GM23338 (cell line): ENCODE measurements at regions not wholly inside any gene's neighbourhood (a gene's known extent, or its start where the extent isn't known, plus 50 kb on each side); places are given as distances from the start of the nearest gene placed in this dataset.

Experiments used
- ATAC-seq: fragments of 200-7000 bp; cut with Tn5 transposase; 3 replicates; pipeline ENCODE4 v1.9.1; 2020
- DNase-seq: peaks from one replicate; pipeline ENCODE4 v3.0.0-alpha.2; 2015; ENCODE audit warnings: low spot score
- H2AFZ ChIP-seq: fragments of 200-600 bp; sonication (generic); 2 replicates; pipeline ENCODE4 v1.8.0; 2016; ENCODE audit warnings: antibody characterized with exemption, mild to moderate bottlenecking, moderate library complexity
- H3F3A ChIP-seq: fragments of 200-600 bp; sonication (generic); replicated peaks from 2 replicates; pipeline ENCODE4 v1.8.0; 2017; ENCODE audit warnings: antibody characterized with exemption, mixed run types, low read depth
- H3K27ac ChIP-seq: fragments of 200-600 bp; sonication (generic); 2 replicates; pipeline ENCODE4 v1.6.1; 2016; ENCODE audit warnings: low read depth
- H3K27me3 ChIP-seq: fragments of 200-600 bp; sonication (generic); 2 replicates; pipeline ENCODE4 v1.8.0; 2016; ENCODE audit warnings: mild to moderate bottlenecking, mixed run types, moderate library complexity; ENCODE audit not compliant: insufficient read depth
- H3K36me3 ChIP-seq: fragments of 200-600 bp; sonication (generic); 2 replicates; pipeline ENCODE4 v1.8.0; 2016; ENCODE audit warnings: mild to moderate bottlenecking; ENCODE audit not compliant: insufficient read depth
- H3K4me1 ChIP-seq: fragments of 200-600 bp; sonication (generic); 2 replicates; pipeline ENCODE4 v1.8.0; 2016; ENCODE audit warnings: mild to moderate bottlenecking, moderate library complexity; ENCODE audit not compliant: insufficient read depth
- H3K4me2 ChIP-seq: fragments of 200-600 bp; sonication (generic); 2 replicates; pipeline ENCODE4 v1.7.1; 2017; ENCODE audit warnings: mixed run types
- H3K4me3 ChIP-seq: fragments of 200-600 bp; sonication (generic); 2 replicates; pipeline ENCODE4 v1.6.1; 2016; ENCODE audit warnings: mixed run types
- H3K79me2 ChIP-seq: fragments of 200-600 bp; sonication (generic); replicated peaks from 2 replicates; pipeline ENCODE4 v1.8.0; 2017; ENCODE audit warnings: mild to moderate bottlenecking; ENCODE audit not compliant: insufficient read depth
- H3K9me2 ChIP-seq: fragments of 200-600 bp; sonication (generic); 2 replicates; pipeline ENCODE4 v1.8.0; 2017; ENCODE audit not compliant: insufficient read depth
- H4K20me1 ChIP-seq: fragments of 200-600 bp; sonication (generic); replicated peaks from 2 replicates; pipeline ENCODE4 v1.8.0; 2017; ENCODE audit warnings: mild to moderate bottlenecking; ENCODE audit not compliant: insufficient read depth
- H3K27ac Mint-ChIP-seq: 2 replicates; pipeline ENCODE4 v1.8.0; 2020; ENCODE audit warnings: inconsistent platforms, mild to moderate bottlenecking, moderate library complexity, mixed read lengths
- H3K27me3 Mint-ChIP-seq: 3 replicates; pipeline ENCODE4 v1.8.0; 2022; ENCODE audit warnings: low read depth, mild to moderate bottlenecking, moderate library complexity, mixed read lengths, inconsistent platforms; ENCODE audit not compliant: insufficient read depth, poor library complexity
- H3K36me3 Mint-ChIP-seq: 3 replicates; pipeline ENCODE4 v1.8.0; 2021; ENCODE audit warnings: low read depth, mild to moderate bottlenecking, inconsistent platforms, moderate library complexity, mixed read lengths
- H3K4me1 Mint-ChIP-seq: 3 replicates; pipeline ENCODE4 v1.8.0; 2020; ENCODE audit warnings: mild to moderate bottlenecking, inconsistent platforms, mixed read lengths
- H3K4me3 Mint-ChIP-seq: 3 replicates; pipeline ENCODE4 v1.8.0; 2021; ENCODE audit warnings: moderate library complexity, mild to moderate bottlenecking, inconsistent platforms, mixed read lengths
- H3K9me3 Mint-ChIP-seq: 3 replicates; pipeline ENCODE4 v1.8.0; 2020; ENCODE audit warnings: moderate library complexity, mild to moderate bottlenecking, inconsistent platforms, mixed read lengths
- CREB1 ChIP-seq: fragments of 250-450 bp; sonication (Bioruptor Pico); IDR thresholded peaks from 2 replicates; pipeline ENCODE4 v1.5.0; 2020; ENCODE audit warnings: low read depth, mild to moderate bottlenecking, moderate library complexity
- EZH2 ChIP-seq: fragments of 200-600 bp; sonication (generic); IDR thresholded peaks from one replicate; pipeline ENCODE4 v1.8.0; 2017; ENCODE audit warnings: antibody characterized with exemption, mild to moderate bottlenecking, low read depth; ENCODE audit not compliant: unreplicated experiment
- EZH2phosphoT487 ChIP-seq: fragments of 200-600 bp; sonication (generic); IDR thresholded peaks from one replicate; pipeline ENCODE4 v1.8.1; 2018; ENCODE audit warnings: antibody characterized with exemption; ENCODE audit not compliant: unreplicated experiment
- JUNB ChIP-seq: IDR thresholded peaks from one replicate; pipeline ENCODE4 v1.6.1; 2016; ENCODE audit warnings: antibody characterized with exemption; ENCODE audit not compliant: unreplicated experiment
- POLR2AphosphoS5 ChIP-seq: IDR thresholded peaks from 2 replicates; pipeline ENCODE4 v1.6.1; 2016; ENCODE audit warnings: antibody characterized with exemption, low read depth
- ZNF114 ChIP-seq: fragments of 250-450 bp; sonication (Bioruptor Pico); IDR thresholded peaks from 2 replicates; pipeline ENCODE4 v1.5.0; 2020; ENCODE audit warnings: mild to moderate bottlenecking, moderate library complexity
- ZNF331 ChIP-seq: fragments of 250-450 bp; sonication (Bioruptor Pico); IDR thresholded peaks from 2 replicates; pipeline ENCODE4 v1.5.0; 2020; ENCODE audit warnings: low read depth, mild to moderate bottlenecking, moderate library complexity
- TF ChIP-seq, protein P1 (sequence below): IDR thresholded peaks from one replicate; pipeline ENCODE4 v1.6.1; 2018; ENCODE audit warnings: antibody characterized with exemption; ENCODE audit not compliant: unreplicated experiment
- TF ChIP-seq, protein P2 (sequence below): IDR thresholded peaks from 2 replicates; pipeline ENCODE4 v1.6.1; 2016; ENCODE audit warnings: antibody characterized with exemption

- TF ChIP-seq, protein P1, sequence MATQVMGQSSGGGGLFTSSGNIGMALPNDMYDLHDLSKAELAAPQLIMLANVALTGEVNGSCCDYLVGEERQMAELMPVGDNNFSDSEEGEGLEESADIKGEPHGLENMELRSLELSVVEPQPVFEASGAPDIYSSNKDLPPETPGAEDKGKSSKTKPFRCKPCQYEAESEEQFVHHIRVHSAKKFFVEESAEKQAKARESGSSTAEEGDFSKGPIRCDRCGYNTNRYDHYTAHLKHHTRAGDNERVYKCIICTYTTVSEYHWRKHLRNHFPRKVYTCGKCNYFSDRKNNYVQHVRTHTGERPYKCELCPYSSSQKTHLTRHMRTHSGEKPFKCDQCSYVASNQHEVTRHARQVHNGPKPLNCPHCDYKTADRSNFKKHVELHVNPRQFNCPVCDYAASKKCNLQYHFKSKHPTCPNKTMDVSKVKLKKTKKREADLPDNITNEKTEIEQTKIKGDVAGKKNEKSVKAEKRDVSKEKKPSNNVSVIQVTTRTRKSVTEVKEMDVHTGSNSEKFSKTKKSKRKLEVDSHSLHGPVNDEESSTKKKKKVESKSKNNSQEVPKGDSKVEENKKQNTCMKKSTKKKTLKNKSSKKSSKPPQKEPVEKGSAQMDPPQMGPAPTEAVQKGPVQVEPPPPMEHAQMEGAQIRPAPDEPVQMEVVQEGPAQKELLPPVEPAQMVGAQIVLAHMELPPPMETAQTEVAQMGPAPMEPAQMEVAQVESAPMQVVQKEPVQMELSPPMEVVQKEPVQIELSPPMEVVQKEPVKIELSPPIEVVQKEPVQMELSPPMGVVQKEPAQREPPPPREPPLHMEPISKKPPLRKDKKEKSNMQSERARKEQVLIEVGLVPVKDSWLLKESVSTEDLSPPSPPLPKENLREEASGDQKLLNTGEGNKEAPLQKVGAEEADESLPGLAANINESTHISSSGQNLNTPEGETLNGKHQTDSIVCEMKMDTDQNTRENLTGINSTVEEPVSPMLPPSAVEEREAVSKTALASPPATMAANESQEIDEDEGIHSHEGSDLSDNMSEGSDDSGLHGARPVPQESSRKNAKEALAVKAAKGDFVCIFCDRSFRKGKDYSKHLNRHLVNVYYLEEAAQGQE: no peak
- TF ChIP-seq ZNF331: no peak
- no peak for TF ChIP-seq JUNB
- TF ChIP-seq POLR2AphosphoS5: no peak
- no peak for TF ChIP-seq EZH2
- no peak overlapping the region for H2AFZ ChIP-seq
- no peaks in the 10 kb centered on the region for H3K9me2 ChIP-seq
- no peak overlapping the region for H3K4me2 ChIP-seq
- no peaks in the 10 kb centered on the region for H3F3A ChIP-seq
- H3K27ac ChIP-seq: no peak overlapping the region
- H3K36me3 ChIP-seq: no peaks in the 10 kb centered on the region
- H3K27me3 Mint-ChIP-seq: no peaks in the 10 kb centered on the region
- peak; percentile 15 for DNase-seq
- H3K9me3 Mint-ChIP-seq: no peaks in the 10 kb centered on the region
- no peaks in the 10 kb centered on the region for H3K27me3 ChIP-seq
- no peaks in the 10 kb centered on the region for H3K36me3 Mint-ChIP-seq
- H4K20me1 ChIP-seq: peaks cover 6% of the 10 kb centered on the region; the same call in 1 of the 2 replicates
- no peak overlapping the region for H3K4me3 ChIP-seq
- H3K4me1 Mint-ChIP-seq: peaks cover 3% of the 10 kb centered on the region; the same call in 1 of the 3 replicates
- ATAC-seq: peak; percentile 25; the same call in 1 of the 3 replicates
- no peak overlapping the region for H3K4me3 Mint-ChIP-seq
- H3K4me1 ChIP-seq: no peaks in the 10 kb centered on the region
- no peak overlapping the region for H3K27ac Mint-ChIP-seq
- H3K79me2 ChIP-seq: no peaks in the 10 kb centered on the region
These were observed 153.9 kb downstream of the CEP135 start for GRCh38 chr4:56102601-56103000.

GRCh38 chr4:56099378-56099786 is 150.6 kb downstream of the CEP135 start:
- H3K9me2 ChIP-seq: 0 out of 2 replicates have a peak, but pooled peaks cover 6% of the 10 kb centered on the region
- H3K36me3 ChIP-seq: no peaks in the 10 kb centered on the region
- no peaks in the 10 kb centered on the region for H3K9me3 Mint-ChIP-seq
- ATAC-seq (no peak), DNase-seq (no peak)
- H2AFZ ChIP-seq: no peak overlapping the region
- H3F3A ChIP-seq: no peaks in the 10 kb centered on the region
- TF ChIP-seq EZH2 (no peak), ZNF114 (CRISPR knock-in tag) (no peak)
- H3K36me3 Mint-ChIP-seq: no peaks in the 10 kb centered on the region
- no peaks in the 10 kb centered on the region for H3K4me1 Mint-ChIP-seq
- H3K27ac ChIP-seq: no peak overlapping the region
- peaks cover 14% of the 10 kb centered on the region for H3K79me2 ChIP-seq
- H3K27ac Mint-ChIP-seq: no peak overlapping the region
- H3K4me3 Mint-ChIP-seq: no peak overlapping the region
- H3K27me3 ChIP-seq: no peaks in the 10 kb centered on the region
- H3K4me2 ChIP-seq: no peak overlapping the region
- H3K4me3 ChIP-seq: no peak overlapping the region
- H3K4me1 ChIP-seq: no peaks in the 10 kb centered on the region
- no peaks in the 10 kb centered on the region for H3K27me3 Mint-ChIP-seq
- H4K20me1 ChIP-seq: peaks cover 6% of the 10 kb centered on the region; the same call in 1 of the 2 replicates

DNA sequence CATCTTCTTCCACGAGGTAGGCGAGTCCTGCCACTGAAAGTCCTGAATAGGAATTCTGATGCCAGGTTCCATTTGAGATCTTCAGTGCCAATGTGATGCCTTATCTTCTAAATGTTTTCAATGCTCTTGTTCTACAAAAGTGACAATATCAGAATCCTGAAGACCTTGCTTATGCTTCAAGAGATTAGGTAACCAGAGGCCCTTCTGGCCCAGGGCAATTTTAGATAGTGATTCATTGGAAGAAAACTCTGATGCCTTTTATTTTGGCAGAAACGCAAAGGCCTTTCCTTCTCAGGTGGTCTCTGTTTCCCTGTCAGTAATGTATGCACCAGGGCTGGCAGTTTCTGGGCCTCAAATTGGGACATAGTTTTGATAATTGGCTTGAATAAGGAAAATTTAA is 144.8 kb downstream of the CEP135 start:
- H3K36me3 ChIP-seq: no peaks in the 10 kb centered on the region; the same call in 1 of the 2 replicates
- peaks cover 3% of the 10 kb centered on the region; the same call in 2 of the 3 replicates for H3K4me1 Mint-ChIP-seq
- DNase-seq (no peak), ATAC-seq (no peak)
- 0 out of 2 replicates have a peak, but pooled peaks cover 2% of the 10 kb centered on the region for H3F3A ChIP-seq
- no peak overlapping the region for H3K4me3 Mint-ChIP-seq
- H3K27ac ChIP-seq: no peak overlapping the region
- H3K4me2 ChIP-seq: no peak overlapping the region
- peaks cover 14% of the 10 kb centered on the region for H3K79me2 ChIP-seq
- peaks cover 2% of the 10 kb centered on the region for H3K27me3 Mint-ChIP-seq
- no peak overlapping the region for H2AFZ ChIP-seq
- H3K4me1 ChIP-seq: no peaks in the 10 kb centered on the region
- H3K36me3 Mint-ChIP-seq: no peaks in the 10 kb centered on the region
- 0 out of 2 replicates have a peak, but pooled peaks cover 6% of the 10 kb centered on the region for H3K9me2 ChIP-seq
- no peaks in the 10 kb centered on the region for H3K9me3 Mint-ChIP-seq
- H4K20me1 ChIP-seq: peaks cover 5% of the 10 kb centered on the region
- H3K27ac Mint-ChIP-seq: no peak overlapping the region
- H3K4me3 ChIP-seq: no peak overlapping the region
- H3K27me3 ChIP-seq: no peaks in the 10 kb centered on the region
- no peak for TF ChIP-seq EZH2
- no peak for TF ChIP-seq EZH2phosphoT487
- TF ChIP-seq POLR2AphosphoS5: no peak
- TF ChIP-seq ZNF331: no peak
- no peak for TF ChIP-seq CREB1
- TF ChIP-seq, protein P2, sequence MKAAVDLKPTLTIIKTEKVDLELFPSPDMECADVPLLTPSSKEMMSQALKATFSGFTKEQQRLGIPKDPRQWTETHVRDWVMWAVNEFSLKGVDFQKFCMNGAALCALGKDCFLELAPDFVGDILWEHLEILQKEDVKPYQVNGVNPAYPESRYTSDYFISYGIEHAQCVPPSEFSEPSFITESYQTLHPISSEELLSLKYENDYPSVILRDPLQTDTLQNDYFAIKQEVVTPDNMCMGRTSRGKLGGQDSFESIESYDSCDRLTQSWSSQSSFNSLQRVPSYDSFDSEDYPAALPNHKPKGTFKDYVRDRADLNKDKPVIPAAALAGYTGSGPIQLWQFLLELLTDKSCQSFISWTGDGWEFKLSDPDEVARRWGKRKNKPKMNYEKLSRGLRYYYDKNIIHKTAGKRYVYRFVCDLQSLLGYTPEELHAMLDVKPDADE: no peak
